SH-SY5Y (cell line): ENCODE measurements at regions not wholly inside any gene's neighbourhood (a gene's known extent, or its start where the extent isn't known, plus 50 kb on each side); places are given as distances from the start of the nearest gene placed in this dataset.

Experiments
- GATA2 ChIP-seq: IDR thresholded peaks from 2 replicates; pipeline ENCODE4 v1.6.1; 2011; ENCODE audit warnings: mild to moderate bottlenecking, low read depth, low read length
- GATA3 ChIP-seq: IDR thresholded peaks from 2 replicates; pipeline ENCODE4 v1.6.1; 2011; ENCODE audit warnings: low read depth, mild to moderate bottlenecking, low read length, moderate library complexity

GRCh38 chr5:90066920-90067319 is 342.6 kb downstream of the CETN3 start:
- TF ChIP-seq GATA3 (no peak), GATA2 (no peak)
